ENCODE measurements at regions not wholly inside any gene's neighbourhood (a gene's known extent, or its start where the extent isn't known, plus 50 kb on each side); places are given as distances from the start of the nearest gene placed in this dataset.

DNA sequence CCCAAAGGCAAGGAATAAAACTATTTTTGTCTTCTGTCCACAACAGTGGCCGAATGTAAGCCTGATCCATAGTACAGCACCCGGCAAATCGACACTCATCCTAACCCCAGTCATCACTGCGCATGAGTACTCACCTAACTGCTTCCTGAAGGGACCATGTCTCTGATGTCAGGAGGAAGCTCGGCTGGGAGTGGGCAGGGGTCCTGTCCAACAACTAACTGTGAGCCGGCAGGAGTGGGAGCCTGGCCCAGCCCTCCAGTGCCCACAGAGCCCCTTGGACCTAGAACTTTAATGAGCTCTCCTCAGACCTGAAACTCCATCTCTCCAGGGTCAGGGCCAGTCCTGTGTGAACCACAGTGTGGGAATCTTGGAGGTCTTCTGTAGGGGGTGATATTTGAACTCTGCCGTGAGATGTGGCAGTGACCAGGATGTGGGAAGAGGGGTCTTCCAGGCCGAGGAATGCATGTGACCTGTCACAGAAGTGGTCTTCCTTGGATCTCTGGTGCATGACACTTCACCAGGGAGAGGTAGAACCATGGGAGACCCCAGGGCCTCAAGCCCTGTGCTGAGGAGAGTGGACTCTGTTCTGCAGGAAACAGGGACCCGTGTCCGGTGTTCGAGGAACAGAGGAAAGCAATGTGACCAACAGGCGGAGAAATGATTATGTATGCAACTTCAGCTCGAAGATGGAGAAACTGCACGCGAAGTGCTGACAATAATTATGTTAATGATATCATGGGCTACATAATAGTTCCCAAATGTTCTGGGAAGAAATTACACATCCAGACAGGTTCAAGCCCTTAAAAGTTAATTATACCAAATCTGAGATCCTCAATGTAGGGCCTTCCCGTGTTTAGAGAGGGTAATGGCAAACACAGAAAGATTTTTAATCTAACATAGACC, 240.1 kb upstream of the HDAC4 start:
- DNase-seq = no peak

DNA sequence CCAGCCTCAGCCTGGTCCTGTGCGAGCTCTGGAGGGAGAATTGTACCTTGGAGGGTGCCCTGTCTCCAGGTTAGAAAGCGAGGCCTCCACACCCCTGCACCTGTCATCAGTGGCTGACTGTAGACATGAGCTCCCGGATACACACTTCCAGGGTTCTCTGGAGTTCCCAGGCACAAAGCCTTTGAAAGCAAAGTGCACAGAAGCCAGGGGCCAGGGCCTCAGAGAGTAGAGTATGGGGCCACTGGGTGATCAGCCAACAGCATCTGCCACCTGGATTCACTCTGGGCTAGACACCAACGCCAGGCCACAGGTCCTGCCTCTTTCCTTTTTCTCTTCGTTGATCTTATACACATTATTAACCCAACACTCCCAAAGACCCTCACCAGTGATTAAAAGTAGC, 239.4 kb upstream of the HDAC4 start:
- DNase-seq = no peak

DNA sequence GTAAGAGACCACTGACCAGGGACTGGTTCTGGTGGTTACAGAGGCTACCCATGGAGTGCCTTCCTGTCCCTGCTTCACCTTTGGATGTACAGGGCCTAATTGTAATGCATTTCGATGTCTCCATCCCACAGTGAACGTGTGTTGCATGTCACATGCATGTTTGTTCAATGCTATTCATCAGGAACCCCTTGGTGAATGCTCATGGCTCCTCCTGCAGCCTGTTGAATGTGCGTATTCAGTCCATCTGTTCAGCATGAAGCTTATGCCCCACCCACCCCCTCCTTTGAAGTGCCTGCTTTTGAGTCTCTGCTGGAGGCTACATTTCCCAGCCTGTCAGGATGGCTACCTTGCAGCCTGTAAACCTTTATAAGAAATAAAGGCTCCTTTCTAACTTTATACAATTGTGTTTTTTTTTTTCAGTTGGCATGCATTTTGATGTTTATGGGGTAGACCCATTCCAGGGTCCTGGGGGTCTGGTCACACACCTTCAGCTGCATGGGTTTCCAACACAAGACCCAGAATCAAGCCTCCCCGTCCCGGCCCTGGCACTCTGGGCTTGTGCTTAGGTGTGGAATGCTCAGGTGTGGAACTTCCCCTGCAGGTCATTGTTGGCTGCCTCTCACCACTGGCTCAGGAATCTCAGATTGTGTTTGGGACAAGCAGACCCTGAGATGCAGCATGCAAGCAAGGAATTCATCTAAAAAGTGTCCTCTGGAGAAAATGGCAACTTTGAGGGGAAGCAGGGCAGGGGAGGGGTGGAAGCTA, 238.8 kb upstream of the HDAC4 start:
- DNase-seq = no peak

DNA sequence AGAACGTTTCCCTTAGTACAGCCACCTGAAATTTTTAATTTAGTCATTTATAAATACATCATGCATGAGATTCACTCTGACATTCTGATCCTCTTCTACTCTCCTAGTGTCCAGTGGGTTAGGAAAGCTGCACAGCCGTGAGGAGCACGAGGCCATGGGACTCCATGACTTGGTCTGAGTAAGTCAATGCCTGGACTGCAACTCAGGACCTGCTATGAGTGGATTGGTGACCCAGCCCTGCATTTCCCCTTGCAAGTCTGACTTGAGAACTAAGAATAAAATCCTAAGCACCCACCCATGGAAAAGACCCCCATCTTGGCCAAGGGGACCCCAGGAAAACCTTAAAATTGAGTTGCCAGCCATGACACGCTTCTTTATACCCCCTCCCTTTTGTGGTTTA, 237.6 kb upstream of the HDAC4 start:
- DNase-seq = no peak

DNA sequence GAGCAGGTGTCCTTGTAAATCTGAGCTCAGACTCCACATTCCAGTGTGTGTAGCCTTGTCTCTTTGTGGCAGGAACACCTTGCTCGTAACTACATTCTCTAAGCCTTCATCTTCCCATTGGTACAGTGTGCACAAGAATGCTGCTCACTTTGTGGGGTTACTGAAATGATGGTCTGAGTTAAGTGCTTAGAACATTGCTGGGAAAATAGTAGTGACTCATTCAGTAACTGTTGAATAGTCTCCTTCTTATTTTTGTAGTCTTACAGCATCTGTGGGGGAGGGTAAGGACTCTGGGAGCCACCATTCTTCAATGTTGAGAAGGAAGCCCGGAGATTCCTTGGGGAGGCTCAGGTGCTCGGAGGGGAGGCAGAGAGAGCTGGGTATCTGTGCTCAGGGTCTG, 236.0 kb upstream of the HDAC4 start:
- no peak for DNase-seq

DNA sequence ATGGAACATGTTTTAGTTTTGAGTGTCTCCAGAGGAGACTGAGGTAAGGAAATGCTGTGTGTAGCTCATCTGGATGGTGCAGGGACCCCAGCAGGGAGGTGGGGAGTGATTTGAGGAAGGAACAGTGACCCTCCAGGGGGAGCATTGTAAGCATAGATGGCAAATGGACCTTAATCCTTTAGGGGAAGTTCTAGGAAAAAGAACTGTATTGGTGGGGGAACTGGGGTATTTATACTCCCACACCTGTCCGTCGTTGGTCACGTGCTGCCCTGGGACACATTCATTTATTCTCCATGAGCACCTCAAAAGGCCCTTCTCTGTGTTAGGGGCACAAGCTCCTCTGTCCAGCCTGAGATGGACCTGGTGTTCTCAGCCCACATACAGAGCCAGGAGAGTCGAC, 233.9 kb upstream of the HDAC4 start:
- DNase-seq = no peak

DNA sequence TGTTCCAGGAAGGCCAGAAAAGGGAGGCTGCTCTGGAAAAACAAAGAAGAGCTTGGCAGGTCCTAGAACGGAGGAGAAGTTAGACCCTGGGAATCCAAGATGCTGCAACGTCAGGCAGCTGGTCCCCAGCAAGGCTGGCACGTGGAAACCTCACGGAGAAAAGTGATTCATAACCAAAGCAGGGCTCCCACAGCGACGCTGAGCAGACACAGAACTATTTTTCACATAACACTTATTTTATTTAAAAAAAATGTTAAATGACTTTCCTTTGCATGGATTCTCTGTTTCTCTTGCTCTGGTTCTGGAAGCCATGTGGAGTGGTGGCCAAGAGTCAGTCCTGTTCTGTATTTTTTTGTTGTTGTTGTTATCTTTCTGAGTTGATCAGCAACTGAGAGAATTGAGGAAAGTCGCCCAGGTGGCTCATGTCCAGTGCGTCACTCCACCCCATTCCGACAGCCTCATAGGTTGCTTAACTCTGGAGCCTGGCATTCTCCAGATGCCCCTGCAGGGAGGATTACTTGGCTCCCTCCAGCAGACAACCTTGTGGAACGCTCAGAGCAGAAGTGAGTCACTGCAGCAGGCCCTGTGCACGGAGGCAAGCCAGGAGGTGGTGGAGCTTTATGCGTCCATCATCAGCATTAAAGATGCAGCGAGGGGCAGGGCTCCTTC, 229.9 kb upstream of the HDAC4 start:
- DNase-seq = no peak

DNA sequence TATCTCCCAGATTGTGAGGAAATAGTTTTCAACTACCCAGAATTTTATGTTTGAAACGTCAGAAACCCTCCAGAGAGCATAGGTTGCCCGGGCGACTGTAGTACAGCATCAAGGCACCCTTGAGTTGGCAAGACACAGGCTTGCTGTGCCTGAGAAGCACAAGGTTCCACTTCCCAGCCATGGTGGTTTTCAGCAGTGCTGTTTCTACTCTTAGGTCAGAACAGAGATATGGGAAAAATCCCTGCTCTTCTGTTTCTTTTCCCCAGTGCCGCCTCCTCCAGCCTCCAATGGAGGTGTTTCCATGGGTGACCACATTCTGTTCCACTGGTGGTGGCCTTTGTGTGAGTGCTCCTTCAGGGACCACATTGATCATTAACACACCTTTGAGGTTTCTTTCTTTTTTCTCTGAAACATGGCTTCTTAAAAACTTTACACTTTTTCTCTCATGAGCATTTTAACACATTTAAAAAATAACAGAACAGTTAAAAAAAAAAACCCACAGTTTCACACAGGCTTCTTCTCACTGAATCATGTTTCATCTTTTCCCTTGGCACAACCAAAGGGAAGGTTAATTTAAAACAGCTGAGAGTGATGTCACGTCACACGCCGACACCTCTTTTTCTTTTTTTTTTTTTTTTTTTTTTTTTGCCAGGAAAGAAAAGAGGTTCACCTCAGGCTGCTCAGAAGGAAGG, 229.3 kb upstream of the HDAC4 start:
- no peak for DNase-seq

DNA sequence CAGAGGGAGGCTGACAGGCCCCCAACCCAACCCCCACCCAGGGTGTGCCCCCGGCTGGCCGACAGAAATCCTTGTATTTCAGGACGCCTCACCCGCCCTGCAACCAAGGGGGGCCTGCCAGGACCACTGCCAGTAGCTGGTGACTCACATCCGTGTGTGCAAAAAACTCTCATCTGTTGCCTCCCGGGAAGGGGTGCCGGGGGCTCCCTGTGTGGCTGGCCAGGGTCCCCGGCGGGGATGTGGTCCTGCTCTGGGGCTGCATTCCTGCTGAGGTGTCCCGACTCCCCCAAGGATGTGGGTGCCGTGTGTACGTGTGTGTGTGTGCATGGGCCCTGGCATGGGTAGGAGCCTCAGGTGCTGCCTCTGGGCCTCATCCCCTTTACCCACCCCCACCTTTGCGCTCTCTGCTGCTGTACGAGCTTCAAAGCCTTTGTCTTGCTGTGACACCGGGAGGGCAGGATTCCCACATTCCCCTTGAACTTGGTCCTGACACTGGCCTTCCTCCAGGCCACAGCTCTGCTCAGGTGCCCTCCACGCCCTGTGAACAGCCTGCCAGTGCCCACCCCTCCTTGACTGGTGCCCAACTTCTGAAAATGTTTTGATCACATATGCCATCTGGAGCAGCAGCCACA, 226.3 kb upstream of the HDAC4 start:
- no peak for DNase-seq

DNA sequence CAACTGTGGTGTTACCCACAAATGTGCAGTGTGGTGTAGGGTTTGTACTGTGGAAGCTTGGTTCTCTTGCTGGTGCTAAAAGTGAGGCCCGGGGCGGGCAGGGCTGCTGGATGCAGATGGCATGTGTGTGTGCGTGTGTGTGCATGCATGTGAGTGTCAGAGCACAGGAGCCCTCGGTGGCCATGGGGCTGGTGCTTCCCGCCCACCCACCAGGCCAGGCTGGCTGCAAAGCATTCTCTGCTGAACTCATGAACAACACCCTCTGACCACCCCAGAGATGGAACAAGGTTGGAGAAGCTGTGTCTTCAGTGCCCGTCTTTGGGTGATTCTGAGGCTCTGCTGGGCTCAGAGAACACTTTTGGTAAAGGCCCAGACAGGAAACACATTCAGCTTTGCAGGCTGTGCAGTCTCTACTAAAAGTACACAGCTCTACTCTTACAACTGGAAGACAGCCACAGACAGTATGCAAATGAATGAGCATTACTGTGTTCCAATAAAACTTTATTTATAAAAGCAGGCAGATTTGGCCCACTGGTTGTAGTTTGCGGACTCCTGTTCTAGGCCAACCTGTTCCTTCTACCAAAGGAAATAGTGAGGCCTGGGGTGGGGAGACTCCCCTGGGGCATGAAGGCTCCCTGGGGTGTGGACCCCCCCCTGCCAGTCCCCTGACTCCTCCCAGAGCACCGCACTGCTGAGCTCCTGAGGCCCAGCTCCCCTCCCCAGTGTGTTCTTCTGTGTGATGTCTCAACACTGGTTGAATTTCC, 225.3 kb upstream of the HDAC4 start:
- no peak for DNase-seq

DNA sequence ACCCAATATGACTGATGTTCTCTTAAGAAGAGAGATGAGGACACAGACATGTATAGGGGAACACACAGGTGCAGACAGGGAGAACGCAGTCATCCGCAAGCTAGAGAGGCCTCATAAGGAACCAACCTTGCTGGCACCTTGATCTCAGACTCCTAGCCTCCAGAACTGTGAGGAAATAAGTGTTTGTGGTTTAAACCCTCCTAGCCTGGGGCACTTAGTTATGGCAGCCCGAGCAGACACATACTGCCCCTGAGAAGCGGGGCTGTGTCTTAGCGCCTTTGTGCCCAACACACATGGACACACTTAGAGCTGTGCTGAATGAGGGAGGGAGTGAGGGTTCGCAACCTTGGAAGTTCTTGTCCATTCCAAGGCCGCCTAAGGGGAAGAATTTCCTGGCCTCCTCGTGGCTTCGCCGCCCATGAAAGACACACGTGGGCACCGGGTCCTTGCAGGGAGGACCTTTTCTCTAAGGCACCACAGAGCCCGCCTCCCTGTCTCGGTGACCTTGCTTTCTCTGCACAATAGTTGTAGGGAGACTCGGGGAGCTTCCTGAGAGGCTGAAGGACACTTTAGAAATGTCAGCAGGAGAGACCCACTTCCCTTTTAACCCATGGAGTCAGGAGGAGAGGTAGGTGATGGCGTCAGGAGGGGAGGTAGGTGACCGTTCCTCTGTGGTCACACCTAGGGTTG, 224.5 kb upstream of the HDAC4 start:
- DNase-seq = no peak

DNA sequence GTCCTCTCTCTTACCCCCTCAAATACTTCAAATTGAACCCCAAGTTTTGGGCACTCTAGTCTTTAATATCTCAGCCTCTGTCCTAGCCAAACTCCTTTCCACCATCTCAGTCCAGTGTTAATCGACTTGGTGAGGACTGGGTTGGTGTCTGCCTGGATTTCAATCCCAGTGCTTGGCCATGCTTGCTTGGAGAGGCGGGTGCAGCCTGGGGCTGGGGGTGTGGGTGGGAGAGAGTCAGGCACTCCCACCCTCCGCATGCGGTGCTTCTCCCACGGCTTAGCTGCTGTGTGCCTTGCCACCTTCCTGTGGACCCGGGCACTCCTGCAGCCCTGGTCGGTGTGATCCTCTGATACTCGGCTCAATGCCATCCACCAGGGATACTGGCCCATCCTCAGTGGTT, 220.8 kb upstream of the HDAC4 start:
- DNase-seq = no peak

DNA sequence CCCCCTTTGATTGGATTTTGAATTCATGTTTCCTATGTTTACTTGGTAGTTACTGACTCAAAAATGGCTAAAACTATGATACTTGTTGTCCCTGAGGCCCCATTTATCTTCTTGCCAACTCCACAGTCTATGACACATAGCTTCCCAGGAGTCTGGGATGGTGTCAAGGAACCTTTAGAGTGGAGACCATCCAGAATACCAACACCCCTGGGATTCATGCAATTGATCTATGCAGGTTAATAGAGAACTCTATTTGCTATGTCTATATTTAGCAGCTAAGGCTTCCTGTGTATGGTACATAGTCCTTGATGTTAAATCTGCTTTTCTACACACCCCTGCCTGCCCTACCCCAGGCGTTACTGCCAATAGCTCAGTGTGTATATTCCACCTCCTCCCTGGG, 218.5 kb upstream of the HDAC4 start:
- no peak for DNase-seq

DNA sequence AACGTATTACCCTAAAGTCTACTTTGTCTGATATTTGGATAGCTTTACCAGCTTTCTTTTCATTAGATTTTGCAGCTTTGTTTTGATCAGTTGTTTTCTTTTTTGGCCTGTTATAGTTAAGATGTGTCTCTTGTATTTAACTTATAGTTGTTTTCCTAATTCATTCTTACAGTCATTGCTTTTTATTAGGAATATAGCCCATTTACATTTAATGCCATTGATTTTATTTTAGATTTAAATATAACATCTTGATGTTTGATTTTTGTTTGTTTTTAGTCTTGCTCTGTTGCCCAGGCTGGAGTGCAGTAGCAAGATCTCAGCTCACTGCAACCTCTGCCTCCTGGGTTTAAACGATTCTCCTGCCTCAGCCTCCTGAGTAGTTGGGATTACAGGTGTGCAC, 215.9 kb upstream of the HDAC4 start:
- no peak for DNase-seq

DNA sequence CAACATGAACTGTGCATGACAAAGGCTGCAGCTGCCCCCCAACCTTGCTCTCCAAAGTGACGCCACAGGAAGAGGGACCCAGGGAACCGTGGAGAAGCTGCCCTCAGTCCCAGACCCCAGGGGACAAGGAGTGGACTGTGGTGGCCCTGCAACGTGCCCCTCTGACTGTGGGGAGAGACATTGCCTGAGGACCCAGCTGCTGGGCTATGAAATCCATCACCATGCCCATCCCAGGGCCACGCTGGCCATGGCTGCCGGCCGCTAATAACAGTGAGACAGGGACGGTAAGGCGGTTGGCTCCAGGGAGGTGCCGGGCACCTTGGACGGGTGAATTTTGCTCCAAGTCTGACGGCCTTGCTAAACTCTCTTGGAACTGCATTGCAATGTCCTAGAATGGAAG, 211.3 kb upstream of the HDAC4 start:
- DNase-seq = no peak

DNA sequence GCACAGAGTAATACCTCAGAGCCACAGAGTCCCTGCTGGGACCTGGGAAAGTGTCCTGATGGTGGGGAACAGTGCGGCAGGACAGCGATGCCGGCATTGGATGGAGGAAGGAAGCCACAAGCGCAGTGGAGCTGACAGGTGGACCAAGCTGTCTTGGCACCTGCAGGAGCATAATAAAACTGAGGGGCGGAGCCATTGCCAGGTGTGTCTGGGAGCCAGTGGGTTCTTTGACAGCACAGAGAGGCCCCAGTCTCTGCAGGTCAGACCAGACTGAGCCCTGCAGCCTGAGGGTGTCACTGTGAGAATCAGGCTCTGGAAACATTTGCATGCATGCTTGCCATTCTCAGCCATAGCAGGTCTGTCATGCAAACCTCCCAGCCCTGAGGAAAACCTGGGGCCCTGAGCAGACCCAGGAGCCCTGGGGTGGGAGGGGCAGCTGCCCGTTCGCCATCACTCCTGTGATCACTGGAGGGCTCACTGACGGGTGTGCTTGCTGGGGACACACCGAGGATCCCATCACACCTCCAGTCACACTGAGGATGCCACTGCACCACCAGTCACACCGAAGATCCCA, 210.5 kb upstream of the HDAC4 start:
- no peak for DNase-seq

DNA sequence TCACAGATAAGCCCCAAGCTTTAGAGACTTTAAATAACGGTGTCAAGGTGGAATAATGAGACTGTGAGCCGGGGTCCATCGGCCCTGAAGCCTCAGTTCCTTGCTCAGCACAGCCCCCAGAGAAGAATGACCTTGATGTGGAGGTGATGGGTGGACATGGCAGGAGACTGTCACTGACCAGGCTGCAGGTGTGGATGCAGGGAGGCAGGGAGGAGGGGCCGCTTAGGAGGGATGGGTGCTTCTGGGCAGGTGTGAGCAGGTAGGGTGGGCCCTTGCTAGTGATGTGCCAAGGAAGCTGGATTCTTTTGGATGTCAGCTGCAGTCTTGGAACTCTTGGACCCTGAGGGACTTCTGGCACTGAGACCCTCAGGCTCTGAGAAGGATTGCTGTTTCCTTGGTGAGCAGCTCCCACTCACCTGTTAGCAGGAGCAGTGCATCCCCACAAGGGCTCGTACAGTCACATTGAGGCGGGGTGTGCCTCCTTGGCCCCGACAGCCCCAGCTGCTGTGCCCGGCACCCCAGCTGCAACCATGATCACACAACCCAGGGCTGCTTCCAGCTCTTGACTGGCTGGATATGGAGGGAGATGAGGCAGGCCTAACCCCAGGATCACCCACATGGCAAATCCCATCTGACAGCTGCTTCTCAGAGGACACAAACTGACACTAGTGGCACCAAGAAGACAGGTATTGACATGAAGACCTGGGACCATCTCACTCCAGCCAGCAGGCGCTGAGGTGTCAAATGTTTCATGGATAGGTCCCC, 209.8 kb upstream of the HDAC4 start:
- no peak for DNase-seq

DNA sequence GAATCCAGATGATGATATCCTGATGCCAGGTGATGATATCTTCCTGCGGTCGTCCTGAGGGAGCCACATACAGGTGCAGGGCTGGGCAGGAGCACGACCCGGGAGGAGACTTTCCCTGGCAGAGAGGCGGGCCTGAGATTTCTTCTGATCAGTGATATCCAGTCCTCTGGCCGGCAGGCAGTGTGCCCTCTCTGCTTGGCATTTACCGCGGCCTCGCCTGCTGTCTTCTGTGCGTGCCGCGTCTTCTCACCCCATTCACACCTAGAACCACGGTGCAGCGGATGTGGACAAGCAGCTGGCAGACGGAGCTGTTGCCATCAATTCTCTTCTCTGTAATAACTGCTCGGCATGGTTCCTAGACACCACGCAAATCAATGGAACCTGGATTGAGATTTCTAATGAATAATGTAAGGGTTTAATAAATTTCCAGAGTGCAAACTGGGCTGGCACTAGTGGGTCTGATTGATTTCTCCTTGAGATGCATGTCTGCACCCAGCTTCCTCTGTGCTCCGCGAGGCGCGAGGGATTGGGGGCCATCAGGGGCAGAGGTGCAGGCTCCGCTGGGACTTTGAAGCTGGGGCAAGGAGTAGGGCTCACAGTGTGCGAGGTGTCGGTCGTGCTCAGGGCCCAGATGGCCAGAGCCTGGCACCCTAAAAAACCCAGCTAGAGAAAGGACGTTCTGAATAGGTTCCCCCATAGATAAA, 208.9 kb upstream of the HDAC4 start:
- no peak for DNase-seq

DNA sequence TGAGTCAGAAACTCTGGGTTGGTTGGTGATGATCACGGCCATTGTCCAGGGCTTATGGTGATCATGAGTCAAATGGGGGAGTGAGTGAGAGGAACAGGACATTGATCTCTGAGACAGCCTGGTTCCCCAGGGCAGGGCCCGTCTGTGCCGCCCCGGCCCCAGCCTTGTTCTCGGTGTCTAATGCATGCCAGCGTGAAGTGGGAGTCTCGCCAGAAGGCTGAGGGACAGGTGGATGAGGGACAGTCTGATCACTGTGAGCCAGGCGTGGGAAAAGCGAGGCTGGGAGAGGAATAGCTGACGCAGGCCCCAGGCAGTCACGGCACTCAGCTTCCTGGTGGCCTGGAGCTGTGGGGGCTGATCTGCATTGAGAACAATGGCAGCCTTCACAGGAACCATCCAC, 208.3 kb upstream of the HDAC4 start:
- no peak for DNase-seq
